HG02938 (cell line): ENCODE measurements at regions not wholly inside any gene's neighbourhood (a gene's known extent, or its start where the extent isn't known, plus 50 kb on each side); places are given as distances from the start of the nearest gene placed in this dataset.
A peak's percentile ranks its signal among the peaks of the same experiment; 100 is the strongest.

Experiments
- ATAC-seq: cut with Tn5 transposase; IDR thresholded peaks from one replicate; pipeline ENCODE4 v1.9.1; 2021; ENCODE audit warnings: mild to moderate bottlenecking, moderate library complexity; ENCODE audit not compliant: unreplicated experiment

GRCh38 chr2:46239175-46239846 lies 57.9 kb upstream of the EPAS1 start:
- ATAC-seq: peak; percentile 14

DNA sequence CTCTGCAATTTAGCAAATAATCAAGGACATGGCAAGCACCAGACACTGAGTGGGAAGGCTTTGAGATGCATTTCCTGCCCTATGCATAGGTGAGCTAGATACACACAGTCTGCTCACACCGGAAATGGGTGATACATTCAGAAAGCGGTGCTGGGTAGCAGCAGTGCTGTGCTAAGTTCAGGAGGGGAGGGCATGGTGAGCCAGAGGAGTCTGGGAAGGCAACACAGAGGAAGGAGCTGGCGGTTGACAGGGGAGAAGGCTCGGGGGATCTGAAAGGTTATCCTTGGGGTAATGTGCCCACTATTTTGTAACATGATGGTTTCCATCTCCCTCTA lies 57.4 kb upstream of the EPAS1 start:
- peak; percentile 77 for ATAC-seq

DNA sequence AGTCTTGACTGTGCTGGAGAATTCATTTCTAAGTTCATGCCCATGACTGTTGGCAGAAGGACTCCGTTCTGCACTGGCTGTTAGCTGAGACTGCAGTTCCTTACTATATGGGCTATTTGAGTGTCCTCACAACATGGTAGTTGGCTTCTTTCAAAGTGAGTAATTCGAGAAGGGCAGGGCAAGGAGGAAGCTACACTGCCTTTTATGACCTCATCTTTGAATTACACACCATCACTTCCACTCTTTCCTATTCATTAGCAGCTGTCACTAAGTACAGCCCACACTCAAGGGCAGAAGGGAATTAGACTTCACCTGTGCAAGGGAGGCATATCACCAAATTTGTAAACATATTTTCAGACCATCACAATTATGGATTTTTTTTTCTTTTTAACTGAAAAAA lies 55.9 kb upstream of the EPAS1 start:
- ATAC-seq: no peak

GRCh38 chr2:46245869-46246268 lies 51.3 kb upstream of the EPAS1 start:
- no peak for ATAC-seq

DNA sequence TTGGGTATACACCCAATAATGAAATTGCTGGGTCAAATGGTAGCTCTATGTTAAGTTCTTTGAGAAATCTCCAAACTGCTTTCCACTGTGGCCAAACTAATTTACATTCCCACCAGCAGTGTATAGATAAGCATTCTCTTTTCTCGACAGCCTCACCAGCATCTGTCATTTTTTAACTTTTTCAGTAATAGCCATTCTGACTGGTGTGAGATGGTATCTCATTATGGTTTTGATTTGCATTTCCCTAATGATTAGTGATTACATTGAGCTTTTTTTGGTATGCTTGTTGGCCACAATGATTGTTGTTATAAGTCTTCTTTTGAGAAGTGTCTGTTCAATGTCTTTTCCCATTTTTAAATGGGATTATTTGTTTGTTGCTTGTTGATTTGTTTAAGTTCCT lies 50.4 kb upstream of the EPAS1 start:
- no peak for ATAC-seq
